GM18511 (cell line): ENCODE measurements at regions not wholly inside any gene's neighbourhood (a gene's known extent, or its start where the extent isn't known, plus 50 kb on each side); places are given as distances from the start of the nearest gene placed in this dataset.
"Not testable (repeated sequence)": the region's sequence is repeated elsewhere in the genome, so short reads cannot be mapped to it uniquely, and the experiment has no call there.

Source experiments
- ATAC-seq: cut with Tn5 transposase; IDR thresholded peaks from one replicate; pipeline ENCODE4 v1.9.1; 2021; ENCODE audit warnings: mild to moderate bottlenecking, moderate library complexity; ENCODE audit not compliant: unreplicated experiment

DNA sequence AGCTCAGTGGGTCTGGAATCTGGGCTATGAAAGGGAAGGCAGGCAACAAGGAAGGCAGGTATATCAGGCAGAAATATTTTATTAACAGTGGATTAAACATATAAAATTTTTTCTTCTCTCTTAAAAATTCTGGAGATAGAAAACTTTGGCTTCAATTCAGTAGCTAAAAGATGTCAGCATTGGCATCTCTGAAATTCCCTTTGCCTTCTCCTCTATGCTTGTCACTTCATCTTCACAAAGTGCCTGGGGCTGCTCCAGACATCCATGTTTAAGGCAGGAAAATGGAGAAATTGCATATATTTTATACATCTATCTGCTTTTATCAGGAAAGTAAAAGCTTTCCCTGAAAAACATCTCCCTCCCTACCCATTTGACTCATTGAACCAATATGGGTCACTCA lies 894.1 kb upstream of the API5 start:
- no peak for ATAC-seq

DNA sequence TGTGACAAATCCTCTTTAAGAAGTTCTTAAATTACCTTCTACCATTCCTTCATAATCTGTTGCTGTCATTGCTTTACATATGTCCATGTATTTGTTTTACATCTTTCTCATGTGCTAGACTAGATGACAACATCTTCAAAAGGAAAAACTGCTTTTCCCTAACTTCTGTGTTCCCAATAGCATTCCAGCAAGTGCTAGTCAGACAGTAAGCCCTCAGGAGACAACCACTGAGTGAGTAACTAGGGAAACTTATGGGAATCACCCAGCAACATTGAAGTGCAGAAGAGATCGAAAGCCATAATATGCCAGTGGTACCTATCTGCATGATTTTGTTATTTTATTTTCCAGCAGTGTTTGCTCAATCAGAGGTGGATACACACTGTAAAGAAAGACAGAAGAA lies 889.7 kb upstream of the API5 start:
- no peak for ATAC-seq

DNA sequence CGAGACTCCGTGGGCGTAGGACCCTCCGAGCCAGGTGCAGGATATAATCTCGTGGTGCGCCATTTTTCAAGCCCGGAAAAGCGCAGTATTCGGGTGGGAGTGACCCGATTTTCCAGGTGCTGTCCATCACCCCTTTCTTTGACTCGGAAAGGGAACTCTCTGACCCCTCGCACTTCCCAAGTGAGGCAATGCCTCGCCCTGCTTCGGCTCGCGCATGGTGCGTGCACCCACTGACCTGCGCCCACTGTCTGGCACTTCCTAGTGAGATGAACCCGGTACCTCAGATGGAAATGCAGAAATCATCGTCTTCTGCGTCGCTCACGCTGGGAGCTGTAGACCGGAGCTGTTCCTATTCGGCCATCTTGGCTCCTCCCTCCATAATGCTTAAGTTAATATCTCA lies 876.9 kb upstream of the API5 start:
- not testable (repeated sequence) for ATAC-seq

DNA sequence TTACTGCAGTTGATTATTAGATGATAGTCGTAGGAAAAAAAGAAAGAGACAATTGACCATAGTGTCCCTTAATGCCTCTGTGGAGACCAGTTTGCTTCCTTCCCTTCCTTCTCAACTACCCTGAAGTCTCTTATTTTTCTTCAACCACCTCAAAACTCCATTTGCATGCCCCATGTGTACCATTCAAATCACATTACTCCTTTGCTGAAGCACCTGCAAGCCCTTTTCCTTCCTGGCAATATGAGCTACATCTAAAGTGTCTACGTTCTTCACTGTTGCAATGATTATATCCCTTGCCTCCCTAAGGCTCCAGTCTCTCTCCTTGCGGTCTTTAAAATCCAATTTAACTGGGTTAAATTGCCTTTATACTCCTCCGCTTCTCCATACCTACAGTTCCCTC lies 867.4 kb upstream of the API5 start:
- no peak for ATAC-seq

- no peak for ATAC-seq
Measured at GRCh38 chr11:42462558-42463310, 849.1 kb upstream of the API5 start.

GRCh38 chr11:42465623-42466022 lies 846.2 kb upstream of the API5 start:
- ATAC-seq, result no peak

- no peak for ATAC-seq
Measured at GRCh38 chr11:42473106-42473505, 838.7 kb upstream of the API5 start.

GRCh38 chr11:42482822-42483221 lies 829.0 kb upstream of the API5 start:
- ATAC-seq, result no peak

- no peak for ATAC-seq
Measured at GRCh38 chr11:42490506-42490905, 821.3 kb upstream of the API5 start.

DNA sequence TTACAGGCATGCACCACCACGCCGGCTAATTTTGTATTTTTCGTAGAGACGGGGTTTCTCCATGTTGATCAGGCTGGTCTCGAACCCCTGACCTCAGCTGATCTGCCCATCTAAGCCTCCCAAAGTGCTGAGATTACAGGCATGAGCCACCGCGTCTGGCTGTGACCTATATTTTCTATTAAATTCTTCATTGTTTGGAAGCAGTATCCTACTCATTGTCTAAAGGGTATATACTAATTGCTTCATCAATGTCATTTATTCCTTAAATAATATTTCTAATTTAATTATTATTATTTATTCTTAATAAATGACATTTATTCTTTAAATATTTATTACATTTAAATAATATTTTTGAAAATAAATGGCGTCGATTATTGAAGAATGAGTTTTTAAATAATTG lies 817.3 kb upstream of the API5 start:
- ATAC-seq, result no peak

DNA sequence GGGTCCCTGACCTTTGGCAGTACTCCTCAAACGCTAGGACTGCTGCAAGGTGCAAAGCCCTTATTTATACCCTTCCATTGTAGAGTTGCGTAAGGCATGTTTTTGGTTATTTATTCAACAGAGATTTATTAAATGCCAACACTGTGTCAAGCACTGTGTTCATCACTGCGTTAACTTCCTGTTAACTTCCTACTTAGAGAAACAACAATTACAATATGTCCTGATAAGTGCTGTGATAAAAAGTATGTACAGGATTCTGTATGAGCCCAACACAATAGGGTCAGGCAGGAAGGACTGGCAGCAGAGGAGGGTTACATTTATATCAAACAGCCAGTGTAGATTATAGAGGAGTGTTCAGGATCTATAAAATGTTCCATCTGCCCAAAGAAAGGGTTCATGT lies 812.8 kb upstream of the API5 start:
- no peak for ATAC-seq

GRCh38 chr11:42502151-42502550 lies 809.6 kb upstream of the API5 start:
- no peak for ATAC-seq

DNA sequence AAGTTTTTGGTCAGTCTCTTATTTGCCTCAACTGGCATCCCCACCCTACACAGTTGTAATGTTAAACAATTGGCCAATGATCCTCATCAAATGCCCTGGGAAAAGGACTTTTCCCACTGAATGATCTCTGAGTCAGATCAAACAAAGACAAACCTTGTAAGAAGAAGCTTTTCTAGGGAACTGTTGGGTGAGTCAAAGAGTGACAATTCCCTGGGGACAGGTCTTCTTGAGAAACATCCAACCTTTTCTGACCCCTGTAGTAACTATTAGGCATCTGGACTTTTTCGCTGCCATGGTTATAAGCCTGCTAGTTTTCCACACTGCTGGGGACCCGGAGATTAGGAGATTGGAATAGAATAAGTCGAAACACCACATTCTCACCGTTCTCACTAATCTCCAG lies 789.8 kb upstream of the API5 start:
- no peak for ATAC-seq

DNA sequence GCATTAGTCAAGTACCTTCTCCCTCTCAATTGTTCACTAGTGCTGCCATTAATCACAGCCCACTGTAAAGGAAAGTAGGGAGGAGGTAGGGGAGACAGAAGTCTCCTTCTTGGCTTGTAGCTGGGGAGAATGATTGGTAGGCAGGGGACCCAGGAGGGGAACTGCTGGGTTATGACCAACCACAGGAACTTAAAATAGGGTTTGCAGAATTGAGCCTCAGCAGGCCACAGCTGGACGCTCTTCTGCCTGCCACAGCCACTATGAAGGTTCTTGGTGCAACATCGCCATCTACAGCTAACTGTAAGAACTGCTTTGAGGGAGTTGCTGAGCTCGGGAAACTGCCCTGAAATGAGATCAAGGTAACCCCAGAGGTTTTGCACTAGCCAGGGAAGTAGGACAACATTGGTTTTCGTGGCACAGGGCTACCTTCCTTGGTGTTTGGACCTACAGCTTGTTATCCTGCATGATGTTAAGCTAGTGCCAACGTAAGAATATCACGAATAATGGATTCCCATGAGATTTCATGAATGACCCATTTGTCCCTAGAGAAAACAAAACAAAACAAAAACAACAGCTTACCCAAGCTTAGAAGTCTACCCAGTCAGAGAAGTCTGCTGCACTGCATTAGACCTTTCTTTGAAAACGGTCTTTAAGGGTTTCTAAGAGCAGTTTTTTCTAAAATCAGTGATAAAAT lies 787.1 kb upstream of the API5 start:
- ATAC-seq, result peak; percentile 97

DNA sequence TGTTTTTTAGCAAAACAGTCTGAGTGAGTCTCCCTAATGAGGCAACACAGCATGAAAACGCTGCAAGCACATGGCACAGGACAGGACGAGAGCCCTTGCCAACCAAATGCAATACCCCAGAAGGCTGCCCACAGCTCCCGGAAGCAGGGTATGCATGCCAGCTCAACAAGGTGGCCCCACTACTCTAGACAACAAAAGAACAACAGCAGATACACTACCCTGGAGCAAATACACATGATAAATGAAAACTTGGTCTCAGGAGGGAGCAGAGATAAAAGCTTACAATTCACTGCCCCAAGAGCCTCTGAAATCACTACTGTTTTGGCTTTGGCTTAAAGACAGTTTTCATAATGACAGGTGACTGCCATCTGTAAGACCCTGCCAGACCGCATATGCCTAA lies 785.4 kb upstream of the API5 start:
- ATAC-seq, result no peak

DNA sequence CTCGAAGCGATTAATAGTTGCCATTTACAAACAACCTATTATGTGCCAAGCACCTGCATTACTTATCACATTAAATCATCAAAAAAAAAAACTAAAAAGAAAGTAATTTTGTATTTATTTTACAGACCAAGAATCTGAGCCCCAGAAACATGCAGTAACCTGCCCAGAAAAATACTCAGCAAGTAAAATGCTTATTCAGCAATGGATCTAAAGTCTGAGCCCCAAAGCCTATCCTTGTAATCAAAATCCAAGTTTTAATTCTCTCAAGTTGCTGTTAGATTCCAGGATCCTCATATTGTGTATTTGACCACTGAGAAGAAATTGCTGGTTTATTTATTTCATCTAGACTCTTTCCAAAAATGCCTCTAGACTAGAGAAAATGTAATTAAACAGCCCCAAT lies 783.3 kb upstream of the API5 start:
- no peak for ATAC-seq

- no peak for ATAC-seq
Measured at GRCh38 chr11:42528911-42529310, 782.9 kb upstream of the API5 start.

- no peak for ATAC-seq
Measured at GRCh38 chr11:42536611-42537360, 775.0 kb upstream of the API5 start.

GRCh38 chr11:42542336-42542735 lies 769.5 kb upstream of the API5 start:
- no peak for ATAC-seq

DNA sequence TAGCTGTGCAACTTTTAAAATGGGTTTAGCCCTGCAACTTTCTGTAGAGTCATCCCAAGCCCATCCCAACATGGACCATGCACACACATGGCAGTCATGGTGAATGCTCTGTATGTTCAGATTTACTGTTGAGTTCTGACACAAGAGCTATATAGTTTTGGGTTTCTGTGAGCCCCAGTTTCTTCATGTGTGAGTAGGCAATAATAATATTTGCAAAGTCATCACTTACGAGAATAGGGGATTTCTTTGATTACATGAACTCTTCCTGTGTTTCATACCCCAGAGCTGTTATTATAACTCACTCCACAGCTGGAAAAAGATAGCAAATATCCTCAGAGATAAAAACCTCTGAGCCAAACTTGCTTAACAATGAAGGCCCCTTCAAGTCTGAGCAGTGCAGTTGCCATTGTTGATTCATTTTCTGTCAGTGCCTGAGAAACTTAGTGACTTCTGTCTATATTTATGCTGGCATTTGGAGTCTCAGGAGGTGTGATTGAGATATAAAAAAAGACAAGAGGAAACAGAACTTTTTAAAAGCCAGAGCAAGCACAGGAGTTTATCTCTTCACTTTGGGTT lies 767.9 kb upstream of the API5 start:
- no peak for ATAC-seq

DNA sequence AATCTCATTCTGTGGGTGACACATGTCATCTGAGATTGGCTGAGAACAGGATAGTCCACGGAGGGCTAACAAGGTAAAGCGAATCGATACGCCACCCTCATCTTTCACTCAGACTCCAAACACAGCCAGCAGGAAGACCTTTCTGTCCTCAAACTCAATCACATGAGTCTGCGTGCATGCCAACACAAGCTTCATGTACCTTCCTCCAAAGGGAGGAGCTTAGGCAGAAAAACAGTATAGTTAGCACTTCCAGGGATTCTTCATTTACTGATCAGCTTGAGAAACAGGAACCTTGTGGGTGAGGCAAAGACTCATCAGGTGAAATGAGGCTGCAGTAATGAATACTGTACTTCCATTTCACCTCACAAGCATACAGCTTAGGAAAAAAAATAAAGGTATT lies 767.1 kb upstream of the API5 start:
- ATAC-seq, result no peak

- no peak for ATAC-seq
Measured at GRCh38 chr11:42545954-42546353, 765.8 kb upstream of the API5 start.
